ENCODE measurements at regions not wholly inside any gene's neighbourhood (a gene's known extent, or its start where the extent isn't known, plus 50 kb on each side); places are given as distances from the start of the nearest gene placed in this dataset.

GRCh38 chr15:96186105-96186504 lies 144.4 kb upstream of the NR2F2 start:
- TF ChIP-seq CTCF (optimal IDR thresholded peaks at IDR 0.05 in 1 of 3, IDR thresholded peaks at IDR 0.05 in 1 of 3, conservative IDR thresholded peaks at IDR 0.05 in 1 of 3; ENCODE audit: extremely low read depth in 1 of 3, insufficient read depth in 2 of 3, low read length in 3 of 3) (no peak), EZH2 (IDR thresholded peaks at IDR 0.05; ENCODE audit: low read length) (no peak)

All from keratinocyte (primary cell).